ENCODE measurements at regions not wholly inside any gene's neighbourhood (a gene's known extent, or its start where the extent isn't known, plus 50 kb on each side); places are given as distances from the start of the nearest gene placed in this dataset.

DNA sequence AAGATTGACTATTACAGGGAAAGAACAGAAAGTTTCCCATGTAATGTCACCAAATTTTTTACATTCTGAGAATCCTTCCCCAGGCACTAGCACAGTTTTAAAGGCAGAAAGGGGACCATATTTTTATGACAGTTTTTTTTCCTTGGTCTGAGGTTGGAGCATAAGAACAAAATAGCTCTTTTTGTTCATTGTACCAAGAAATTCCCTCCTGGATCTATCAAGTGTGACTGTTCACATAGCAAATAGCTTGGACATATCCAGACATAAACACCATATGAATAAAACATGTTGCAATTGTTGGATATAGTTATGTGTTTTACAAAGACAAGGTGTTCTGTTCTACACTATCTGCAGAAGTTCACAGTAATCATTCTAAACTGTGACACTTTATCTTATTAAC lies 182.4 kb upstream of the ADGRL2 start:
- no peak for DNase-seq (ENCODE audit: low spot score)

DNA sequence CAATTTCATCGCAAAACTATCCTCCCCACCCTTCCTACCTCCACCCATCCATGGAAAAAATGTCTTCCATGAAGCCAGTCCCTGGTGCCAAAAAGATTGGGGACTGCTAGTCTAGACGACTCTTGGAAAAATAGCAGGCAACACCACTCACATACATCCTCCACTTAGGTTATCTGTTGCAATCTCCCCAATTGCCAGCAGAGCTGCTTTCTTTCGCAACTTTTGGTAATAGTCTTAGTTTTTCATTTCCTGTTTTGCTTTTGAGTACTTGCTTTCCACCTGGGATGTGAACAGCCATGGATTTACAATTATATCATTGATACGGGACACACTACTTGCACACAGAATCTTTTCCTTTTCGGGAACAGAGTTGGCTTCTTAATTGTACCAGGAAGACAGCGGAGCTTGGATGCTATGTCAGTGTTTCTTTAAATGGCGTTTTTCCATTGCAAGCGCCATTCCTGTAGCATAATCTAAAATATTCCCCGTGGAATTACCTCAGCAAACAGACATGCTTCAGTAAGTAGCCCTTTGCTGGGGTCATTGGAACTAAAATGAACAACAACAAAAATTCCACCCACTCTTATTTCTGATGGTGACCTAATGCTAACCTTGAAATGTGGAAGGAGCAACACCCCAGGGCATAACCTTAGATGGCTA lies 183.3 kb upstream of the ADGRL2 start:
- DNase-seq (ENCODE audit: low spot score), result no peak

DNA sequence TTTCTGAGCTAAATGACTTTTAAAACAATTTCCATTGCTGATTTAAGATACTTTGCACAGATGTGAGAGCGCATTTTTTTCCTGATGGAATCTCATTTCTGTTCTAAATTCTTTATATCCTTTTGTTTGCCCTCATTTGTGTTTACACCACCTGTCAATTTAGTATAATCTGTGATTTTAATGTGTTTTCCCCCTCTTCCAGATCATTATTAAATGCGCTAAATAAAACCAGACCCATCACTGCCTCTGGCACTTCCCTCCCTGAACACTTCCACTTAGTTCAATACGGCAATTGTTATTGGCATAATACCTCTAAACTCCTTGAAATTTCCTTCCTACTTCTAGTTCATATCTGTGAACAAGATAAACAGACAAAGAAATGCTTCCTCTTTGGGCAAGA lies 186.9 kb upstream of the ADGRL2 start:
- no peak for DNase-seq (ENCODE audit: low spot score)

DNA sequence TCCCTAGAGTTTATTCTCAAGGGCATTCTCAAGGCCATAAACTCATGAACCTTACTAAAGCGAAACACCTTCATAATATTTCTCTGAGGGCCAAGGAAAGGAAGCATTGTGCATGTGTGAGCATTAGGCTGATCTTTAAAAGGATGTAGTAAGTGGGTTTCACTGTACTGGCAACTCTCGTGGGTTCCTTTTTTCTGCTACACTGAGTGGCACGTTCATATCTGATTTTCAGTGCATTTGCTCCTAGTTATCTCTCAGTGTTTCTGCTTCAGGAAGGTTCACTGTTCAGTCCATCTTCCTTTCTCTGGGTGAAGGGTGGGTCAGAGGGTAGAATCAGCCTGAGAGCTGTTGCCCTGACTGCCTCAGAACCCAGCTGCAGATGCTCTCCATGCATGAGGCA lies 192.8 kb upstream of the ADGRL2 start:
- DNase-seq (ENCODE audit: low spot score), result no peak

DNA sequence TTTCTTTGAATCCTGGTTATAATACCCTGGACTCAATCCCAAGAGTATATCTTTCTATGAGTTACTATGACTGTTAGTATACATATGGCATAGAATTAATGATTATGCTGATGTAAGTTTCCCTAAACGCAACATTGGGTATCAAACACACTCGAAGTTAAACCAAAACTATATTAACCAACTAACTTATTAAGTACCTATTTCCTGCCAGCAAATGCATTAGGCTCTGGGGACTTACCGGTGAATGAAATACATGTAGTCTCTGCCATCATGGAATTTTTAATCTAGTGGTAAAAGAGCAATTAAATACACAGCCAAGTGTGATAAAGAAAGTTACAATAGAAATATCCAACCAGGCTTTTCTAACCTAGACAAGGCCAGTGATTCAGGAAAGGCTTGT lies 193.6 kb upstream of the ADGRL2 start:
- DNase-seq (ENCODE audit: low spot score), result no peak

DNA sequence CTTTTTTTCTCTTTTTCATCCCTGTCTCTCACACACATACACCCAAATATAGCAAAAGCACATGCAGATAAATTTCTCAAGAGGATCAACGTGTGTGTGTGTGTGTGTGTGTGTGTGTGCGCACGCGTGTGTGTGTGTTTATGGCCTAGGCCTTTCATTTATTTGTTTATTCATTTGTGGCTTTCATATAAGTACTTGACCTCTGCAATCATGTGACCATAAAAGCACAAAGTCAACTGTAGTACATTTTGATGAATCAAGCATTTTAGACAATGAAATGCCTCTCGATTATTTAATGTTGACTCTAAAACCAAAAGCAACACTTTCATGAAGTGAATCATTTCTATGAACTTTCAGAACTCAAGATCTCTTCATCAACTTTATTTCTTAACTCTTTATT lies 194.1 kb upstream of the ADGRL2 start:
- no peak for DNase-seq (ENCODE audit: low spot score)

DNA sequence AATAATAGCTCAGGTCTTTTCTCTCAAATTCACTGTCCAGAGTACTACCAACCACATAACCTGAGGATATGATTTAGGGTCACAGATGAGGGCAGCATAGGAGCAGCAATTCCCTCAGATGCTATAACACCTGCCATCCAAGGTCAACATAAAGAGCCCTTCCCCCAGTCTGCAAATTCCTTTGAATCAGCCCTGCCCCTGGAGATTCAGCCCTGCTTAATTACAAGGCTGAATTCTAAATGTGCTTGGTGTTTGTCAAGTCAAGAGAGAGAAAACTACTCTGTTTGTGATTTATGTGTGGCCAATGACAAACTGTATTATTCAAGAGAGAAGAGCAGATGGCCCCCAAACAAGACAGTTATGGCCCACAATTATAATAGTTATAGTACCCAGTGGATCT lies 195.7 kb upstream of the ADGRL2 start:
- DNase-seq (ENCODE audit: low spot score), result no peak

DNA sequence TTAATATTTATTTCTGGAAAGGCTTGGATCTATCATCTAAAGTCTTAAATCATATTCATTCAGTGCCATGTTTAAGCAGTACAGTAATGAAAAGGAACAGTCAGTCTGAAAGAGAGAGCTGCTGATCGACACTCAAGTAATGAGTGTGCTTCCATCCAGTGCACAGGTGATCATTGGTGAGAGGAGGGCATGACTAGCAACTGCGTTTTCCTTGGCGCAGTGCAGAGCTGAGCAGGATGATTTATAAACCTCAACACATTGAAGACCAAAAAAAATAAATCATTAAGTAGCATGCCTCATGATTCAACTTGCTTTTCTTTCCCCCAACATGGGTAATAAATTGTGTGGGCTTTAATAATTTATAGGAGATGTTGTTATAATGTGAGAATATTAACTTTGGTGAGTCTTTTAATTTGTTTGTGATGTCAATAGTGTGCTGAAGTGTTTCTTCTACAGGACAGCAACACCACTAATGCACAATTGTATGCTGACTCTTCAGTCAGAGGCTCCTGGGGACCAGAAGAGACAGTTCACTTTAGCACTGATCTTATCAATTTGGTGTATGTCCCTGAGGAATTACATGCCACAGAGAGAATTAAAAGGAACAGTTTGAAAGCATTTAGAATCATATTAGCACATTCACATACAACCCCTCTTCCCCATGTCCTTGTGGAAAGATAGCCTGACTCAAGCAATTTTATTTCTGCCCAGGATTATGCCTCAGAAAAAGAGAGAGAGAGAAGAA lies 199.7 kb upstream of the ADGRL2 start:
- no peak for DNase-seq (ENCODE audit: low spot score)

DNA sequence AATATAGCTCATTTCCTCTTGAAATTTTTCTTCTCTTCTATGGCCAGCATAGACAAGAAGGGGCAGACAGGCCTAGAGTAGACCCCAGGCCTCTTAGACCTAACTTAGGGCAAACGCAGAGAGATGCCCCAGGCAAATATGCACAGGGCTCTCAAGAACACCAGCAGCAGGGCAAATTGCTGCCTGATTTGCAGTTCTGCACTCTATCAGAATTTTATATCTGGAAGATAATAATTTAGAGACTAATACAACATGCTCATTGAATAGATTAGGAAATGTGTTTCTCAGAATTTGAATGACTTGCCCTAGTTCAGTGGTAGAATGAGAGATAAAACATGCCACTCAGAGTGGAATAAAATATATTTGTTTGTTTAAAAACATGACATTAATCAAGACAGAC lies 200.4 kb upstream of the ADGRL2 start:
- no peak for DNase-seq (ENCODE audit: low spot score)

DNA sequence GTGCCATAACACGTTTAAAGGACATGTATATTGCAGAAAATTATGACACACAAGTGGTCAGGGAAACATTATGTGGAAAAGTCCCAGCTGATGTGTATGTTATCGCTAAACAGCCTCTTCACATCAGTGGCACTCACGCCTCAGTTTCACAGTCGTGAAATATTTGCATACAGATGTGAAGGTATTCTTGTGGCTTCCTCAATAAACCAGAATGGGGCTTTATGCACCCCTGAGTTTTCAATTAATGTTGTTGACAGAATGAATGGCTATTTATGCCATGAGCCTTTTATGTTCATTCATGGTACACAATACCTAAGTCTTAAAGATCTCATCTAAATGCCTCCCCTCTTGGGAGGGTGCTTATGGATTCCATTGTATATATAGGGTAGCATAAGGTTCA lies 202.1 kb upstream of the ADGRL2 start:
- DNase-seq (ENCODE audit: low spot score), result no peak

DNA sequence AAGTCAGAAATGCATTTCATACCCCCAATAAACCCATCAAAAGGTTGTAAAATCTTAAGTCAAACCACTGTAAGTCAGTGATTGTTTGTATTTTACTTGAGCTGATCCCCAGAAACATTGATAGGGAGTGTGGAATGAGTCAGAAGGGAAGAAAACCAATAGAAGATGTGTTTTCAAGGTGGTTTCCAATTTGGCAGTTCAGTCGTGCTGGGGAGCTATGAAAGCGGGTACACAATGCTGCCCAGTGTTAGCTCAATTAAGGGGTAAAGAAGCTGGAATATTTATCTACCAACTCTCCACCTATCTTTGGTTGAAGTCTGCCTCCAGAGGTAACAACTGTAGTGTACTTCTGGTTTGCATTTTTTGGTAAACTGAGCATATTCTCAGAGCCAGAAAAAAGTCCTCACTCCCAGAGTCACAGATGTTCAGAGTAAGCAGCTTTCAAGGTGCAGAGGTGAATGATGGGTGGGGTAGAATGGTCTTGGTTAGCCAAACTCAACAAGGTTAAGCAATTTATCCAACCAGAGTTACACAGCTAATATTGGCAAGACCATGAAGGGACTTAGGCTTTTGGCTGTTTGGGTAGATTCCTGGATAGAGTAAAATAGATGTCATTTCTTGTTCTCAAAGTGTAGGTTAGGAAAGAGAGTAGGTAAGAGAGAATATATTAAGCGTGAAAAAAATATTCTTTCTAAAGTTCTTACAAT lies 202.9 kb upstream of the ADGRL2 start:
- no peak for DNase-seq (ENCODE audit: low spot score)

DNA sequence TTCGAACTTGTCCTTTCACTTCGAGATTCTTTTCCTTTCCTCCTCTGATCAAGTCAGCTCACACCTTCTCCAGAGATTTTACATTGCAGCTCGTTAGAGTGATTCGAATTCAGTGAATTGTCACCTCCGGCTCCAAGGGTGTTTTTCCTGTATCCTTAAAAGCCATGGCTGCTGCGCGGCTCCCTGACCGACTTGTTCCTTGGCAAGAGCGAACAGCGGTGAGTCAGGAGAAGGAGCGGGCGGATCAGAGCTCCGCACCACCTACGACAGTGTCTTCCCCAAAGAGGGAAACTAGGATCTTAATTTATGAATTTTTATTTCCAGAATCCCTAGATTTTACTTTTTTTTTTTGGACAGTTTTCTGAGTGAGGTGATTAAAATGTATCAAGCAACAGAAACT lies 204.4 kb upstream of the ADGRL2 start:
- peak; percentile 55 for DNase-seq (ENCODE audit: low spot score)

DNA sequence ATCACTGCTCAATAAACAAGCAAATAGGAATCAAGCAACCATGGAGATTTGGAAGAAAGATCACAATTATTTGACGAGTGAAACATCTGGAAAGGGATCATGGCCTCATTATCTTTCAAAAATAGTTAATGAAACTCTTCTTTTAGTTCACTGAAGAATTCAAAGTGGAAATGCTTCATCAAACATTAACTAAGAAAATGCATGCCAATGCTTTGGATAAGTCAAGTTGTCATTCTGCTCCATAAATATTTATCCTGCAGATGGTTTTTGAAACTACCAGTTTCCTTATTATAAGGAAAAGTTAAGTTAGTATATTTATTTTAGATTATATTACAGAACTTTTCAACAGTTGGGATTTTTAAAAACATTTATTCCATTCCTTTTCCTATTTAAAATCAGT lies 206.5 kb upstream of the ADGRL2 start:
- DNase-seq (ENCODE audit: low spot score), result no peak

DNA sequence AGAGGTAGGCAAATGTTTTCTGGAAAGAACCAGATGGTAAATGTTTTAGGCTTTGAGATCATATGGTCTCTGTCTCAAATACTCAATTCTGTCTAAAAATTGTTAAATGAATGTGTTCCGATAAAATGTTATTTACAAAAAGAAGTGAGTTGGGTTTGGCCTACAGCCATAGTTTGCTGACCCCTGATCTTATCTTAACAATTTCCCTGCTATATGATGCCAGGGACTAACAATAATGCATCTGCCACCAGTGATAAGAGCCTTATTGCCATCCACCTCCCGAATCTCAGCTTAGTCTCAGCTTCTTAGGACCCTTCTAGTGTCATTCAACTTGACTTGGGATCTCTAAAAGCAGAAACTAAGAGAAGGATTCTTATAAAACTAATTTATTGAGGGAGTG lies 208.5 kb upstream of the ADGRL2 start:
- no peak for DNase-seq (ENCODE audit: low spot score)

DNA sequence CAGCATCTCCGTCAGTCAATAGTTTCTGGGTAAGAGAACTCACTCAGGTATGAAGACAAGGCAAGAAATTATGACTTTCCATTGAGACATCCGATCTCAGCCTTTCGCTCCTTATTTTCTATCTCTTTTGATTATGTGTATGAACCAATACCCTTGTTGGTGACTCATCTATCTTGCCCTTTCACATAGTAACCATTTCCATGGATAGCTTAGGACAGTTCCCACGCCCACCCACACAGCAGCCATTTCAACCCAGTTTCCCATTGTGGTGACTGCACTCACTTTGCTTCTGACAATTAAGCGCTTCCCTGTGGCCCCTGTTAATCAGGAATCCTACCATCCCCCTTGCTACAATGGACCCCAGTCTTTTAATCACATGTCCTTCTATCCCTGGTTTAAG lies 210.6 kb upstream of the ADGRL2 start:
- no peak for DNase-seq (ENCODE audit: low spot score)

DNA sequence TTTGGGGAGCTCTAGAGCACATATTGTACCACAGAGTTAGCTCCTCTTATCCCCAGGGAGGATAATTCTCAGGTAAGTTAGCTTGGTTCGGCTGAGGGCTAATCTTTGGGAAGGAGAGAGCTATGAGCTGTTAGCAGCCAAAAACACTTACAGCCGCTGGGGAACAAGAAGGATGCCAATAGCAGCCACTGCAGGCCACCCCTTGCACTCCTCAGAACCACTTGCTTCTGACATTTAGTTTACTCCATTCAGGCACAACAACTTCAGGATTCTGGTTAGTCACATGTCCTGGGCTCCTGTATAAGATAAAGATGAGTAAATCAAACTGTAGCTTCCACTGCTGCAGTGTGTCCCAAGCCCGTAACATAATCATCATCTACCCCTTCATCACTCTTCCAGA lies 212.6 kb upstream of the ADGRL2 start:
- no peak for DNase-seq (ENCODE audit: low spot score)

DNA sequence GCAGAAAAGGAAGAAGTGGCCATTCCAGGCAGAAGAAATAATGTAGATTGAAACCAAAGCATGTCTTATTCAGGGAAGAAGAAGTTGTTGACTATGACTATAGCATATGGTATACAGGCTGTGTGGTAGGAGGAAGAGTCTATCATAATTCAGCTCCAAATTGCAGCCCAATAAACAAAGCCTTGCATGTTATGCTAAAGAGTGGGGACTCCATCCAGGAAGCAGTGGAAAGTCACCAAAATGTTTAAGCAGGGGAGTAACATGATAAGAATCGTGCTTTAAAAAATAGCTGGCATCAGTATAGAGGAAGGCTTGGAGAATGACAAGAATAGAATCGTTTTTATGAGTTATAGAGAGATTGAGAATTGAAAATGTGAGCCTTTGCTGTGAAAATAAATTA lies 213.3 kb upstream of the ADGRL2 start:
- no peak for DNase-seq (ENCODE audit: low spot score)

DNA sequence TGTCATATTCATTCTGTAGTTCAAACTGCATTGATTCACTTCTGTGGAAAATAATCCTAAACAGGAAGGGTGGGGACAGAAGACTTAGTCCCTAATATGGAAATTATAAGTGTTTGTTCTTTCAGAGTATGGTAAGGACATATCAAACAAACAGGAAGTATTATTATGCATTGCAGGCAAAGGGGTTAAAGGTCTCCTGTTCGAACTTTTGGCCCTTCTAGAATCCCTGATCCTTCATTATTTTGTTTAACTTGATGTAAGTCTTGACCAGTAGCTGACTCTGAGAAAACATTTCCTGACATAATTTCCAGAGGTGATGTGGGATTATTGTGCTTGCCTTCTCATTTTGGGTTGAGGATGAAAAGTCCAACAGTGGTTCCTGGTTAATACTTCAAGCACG lies 215.4 kb upstream of the ADGRL2 start:
- no peak for DNase-seq (ENCODE audit: low spot score)

DNA sequence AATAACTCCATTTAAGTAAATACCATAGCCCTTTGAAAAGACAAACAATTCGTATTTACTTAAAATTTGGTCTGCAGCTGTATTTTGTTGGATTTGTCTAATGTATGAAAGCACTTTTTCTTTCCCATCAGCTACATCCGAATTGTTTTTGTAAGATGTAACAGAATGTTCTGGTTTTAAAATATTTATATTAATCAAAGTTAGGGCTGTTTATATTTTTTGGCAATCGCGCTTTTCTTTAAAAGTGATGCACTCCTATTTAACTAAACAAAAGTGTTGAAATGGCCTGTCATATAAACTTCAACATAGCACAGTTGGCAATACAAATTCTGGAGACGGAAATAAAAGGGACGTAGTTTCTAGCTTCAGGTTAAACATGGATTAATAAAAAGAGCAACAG lies 216.3 kb upstream of the ADGRL2 start:
- DNase-seq (ENCODE audit: low spot score), result no peak

DNA sequence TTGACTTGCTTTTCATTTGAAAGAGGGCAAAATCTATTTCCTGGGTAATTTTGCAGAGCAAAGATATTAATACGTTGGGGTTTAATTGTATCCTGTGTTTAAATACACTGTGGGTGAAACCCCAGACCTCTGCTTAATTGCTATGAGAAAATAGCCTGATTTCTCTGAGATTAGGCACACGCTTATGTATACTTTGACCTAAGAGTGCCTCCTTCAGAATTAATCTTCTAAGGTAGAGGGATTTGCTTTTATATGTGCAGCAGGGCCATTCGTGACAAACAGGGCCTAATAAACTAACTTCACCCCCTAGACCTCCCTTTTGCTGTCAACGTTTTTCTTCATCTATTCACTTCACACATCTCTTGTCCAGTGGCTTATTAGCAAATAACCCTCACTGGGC lies 216.9 kb upstream of the ADGRL2 start:
- no peak for DNase-seq (ENCODE audit: low spot score)

DNA sequence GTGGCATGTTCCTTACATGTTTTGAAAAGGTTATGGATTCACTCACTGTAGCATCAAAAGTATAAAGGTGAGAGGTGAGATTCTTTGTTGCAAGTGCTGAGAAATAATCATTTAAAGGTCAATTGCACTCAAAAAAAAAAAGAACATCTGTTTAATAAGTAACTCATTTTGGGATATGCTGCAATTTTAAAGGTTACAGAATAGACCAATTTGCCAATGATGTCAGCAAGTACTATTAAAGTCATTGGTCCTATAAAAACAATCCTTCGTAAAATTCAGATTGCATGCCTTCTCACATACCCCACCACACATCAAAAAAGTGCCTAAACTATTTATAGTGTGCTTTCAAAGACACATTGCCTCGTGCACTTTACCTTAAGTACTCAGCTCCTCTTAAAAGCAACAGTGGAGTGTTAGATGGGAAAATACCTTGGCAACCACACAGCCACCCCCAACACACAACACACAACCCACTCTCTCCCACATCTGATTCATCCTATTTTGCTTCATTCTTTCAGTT lies 218.2 kb upstream of the ADGRL2 start:
- peak; percentile 15 for DNase-seq (ENCODE audit: low spot score)

DNA sequence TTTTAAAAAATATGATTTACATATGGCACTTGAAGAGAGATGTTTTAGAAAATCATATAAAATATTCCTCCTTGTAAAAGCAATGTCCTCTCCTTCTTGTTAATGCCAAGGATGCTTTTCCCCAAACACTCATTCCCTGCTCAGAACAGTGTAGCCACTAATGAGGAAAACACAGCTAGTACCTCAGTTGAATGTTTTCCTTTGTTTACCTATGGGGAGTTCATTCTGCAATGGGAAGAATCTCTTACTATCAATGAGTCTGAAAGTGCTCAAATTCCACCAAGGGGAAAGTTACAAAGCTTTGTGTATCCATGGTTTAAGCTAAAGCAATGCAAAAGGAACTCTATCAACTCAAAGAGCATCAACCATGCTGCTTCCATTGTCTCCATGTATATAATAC lies 221.9 kb upstream of the ADGRL2 start:
- no peak for DNase-seq (ENCODE audit: low spot score)

DNA sequence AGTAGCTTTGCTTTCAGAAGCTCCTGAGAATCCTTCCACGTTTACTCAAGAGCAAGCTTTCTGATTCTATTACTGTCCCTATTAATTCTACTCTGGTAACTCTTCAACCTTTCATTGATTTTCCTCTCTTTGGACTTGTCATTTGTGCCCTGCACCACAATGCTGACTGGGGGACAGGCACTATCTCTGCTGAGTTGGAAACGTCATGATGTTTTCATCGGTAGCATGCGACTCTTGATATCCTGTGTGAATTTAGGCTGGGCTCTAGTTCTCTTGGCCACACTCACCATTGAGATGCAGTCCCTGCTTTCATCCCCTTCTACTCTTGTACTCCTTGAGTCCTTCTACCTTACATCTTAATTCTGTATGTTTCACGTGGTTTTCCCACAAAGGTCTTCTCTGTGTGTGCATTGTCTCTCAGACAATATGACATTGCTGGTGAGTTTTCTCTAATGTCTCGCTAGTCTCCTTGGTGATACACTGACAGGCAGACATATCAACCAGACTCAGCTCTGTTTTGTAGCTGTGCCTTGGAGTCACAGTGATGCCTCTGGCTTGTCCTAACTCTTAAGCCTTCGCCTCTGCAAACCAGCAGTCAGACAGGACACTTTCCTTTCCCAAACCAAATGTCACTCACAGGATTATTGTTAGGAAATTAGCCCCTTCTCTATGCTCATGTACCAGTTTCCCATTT lies 223.6 kb upstream of the ADGRL2 start:
- DNase-seq (ENCODE audit: low spot score), result no peak
